Thyroid gland (tissue), 4 donors: ENCODE measurements at regions not wholly inside any gene's neighbourhood (a gene's known extent, or its start where the extent isn't known, plus 50 kb on each side); places are given as distances from the start of the nearest gene placed in this dataset.

Experiments used
- CTCF ChIP-seq, 6 experiments: fragments of 200-600 bp in 3 of 6; fragments of 450-650 bp in 3 of 6; sonication (generic) in 3 of 6; IDR thresholded peaks; one replicate each; pipeline ENCODE4 v1.5.1; 2016 to 2019; ENCODE audit warnings: antibody characterized with exemption in 6 of 6, mild to moderate bottlenecking in 2 of 6, inconsistent platforms in 1 of 6, moderate library complexity in 1 of 6
- POLR2A ChIP-seq, 2 donors: fragments of 450-650 bp; IDR thresholded peaks; one replicate each; pipeline ENCODE4 v1.6.1; 2017; ENCODE audit warnings: antibody characterized with exemption in 2 of 2, mild to moderate bottlenecking in 2 of 2, moderate library complexity in 1 of 2

- no peak for TF ChIP-seq CTCF (IDR thresholded peaks at IDR 0.05)
- TF ChIP-seq POLR2A (IDR thresholded peaks at IDR 0.05) = no peak
Measured at GRCh38 chr5:144788046-144788445, 617.4 kb downstream of the KCTD16 start.
